ENCODE measurements at regions not wholly inside any gene's neighbourhood (a gene's known extent, or its start where the extent isn't known, plus 50 kb on each side); places are given as distances from the start of the nearest gene placed in this dataset.

DNA sequence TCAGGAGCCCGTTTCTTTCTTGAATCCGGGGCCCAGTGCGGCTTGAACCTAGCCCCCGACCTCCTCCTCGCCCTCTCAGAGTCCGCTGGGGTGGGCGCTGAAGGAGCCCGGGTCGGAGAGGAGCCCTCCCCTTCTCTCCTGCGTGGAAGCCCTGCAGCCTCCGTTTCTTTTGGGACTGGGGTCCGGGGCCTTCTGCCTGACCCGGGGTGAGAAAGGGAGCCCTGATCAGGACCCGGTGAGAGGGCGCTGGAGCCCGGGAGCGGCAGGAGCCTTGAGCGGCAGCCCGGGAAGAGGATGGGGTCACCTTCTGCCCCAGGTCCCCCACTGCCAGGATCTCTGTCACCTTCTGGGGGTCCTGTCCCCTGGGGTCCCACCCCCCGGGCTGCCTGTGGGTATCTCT, 162.3 kb downstream of the ZNF33B start:
- TF ChIP-seq, protein P1, sequence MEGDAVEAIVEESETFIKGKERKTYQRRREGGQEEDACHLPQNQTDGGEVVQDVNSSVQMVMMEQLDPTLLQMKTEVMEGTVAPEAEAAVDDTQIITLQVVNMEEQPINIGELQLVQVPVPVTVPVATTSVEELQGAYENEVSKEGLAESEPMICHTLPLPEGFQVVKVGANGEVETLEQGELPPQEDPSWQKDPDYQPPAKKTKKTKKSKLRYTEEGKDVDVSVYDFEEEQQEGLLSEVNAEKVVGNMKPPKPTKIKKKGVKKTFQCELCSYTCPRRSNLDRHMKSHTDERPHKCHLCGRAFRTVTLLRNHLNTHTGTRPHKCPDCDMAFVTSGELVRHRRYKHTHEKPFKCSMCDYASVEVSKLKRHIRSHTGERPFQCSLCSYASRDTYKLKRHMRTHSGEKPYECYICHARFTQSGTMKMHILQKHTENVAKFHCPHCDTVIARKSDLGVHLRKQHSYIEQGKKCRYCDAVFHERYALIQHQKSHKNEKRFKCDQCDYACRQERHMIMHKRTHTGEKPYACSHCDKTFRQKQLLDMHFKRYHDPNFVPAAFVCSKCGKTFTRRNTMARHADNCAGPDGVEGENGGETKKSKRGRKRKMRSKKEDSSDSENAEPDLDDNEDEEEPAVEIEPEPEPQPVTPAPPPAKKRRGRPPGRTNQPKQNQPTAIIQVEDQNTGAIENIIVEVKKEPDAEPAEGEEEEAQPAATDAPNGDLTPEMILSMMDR (IDR thresholded peaks at IDR 0.05), result no peak
- no peak for TF ChIP-seq POLR2A (IDR thresholded peaks at IDR 0.05)

All from right lobe of liver (tissue), 4 donors.